HepG2 (cell line): ENCODE measurements at regions not wholly inside any gene's neighbourhood (a gene's known extent, or its start where the extent isn't known, plus 50 kb on each side); places are given as distances from the start of the nearest gene placed in this dataset.

Experiments used
- ATAC-seq: fragments of 200-7000 bp; cut with Tn5 transposase; 3 replicates; pipeline ENCODE4 v1.9.1; 2020; ENCODE audit warnings: mild to moderate bottlenecking, moderate library complexity
- BruUV-seq: library from RNA; stranded (reverse); fragments of 400-500 nt; replicated peaks from 2 replicates; lab custom pipeline; 2021; lab: Mats Ljungman, UMichigan
- CTCF ChIA-PET: fragments of 300-600 bp; formaldehyde crosslinking; extraction: SDS; loops from one replicate; lab custom pipeline; 2021; ENCODE audit warnings: low total read pairs, inconsistent platforms, low intra/inter-chr PET ratio; lab: Yijun Ruan, JAX
- POLR2A ChIA-PET: fragments of 350-600 bp; sonication (Branson Sonifier 250); formaldehyde crosslinking; loops from one replicate; lab custom pipeline; 2020; ENCODE audit warnings: antibody characterized with exemption, inconsistent platforms; lab: Yijun Ruan, JAX
- DNase-seq: peaks from one replicate; pipeline ENCODE4 v3.0.0-alpha.2; 2015; ENCODE audit warnings: low spot score
- FAIRE-seq: peaks from 3 replicates; lab custom pipeline; 2011; peaks lifted over from hg19 to GRCh38; lab: Jason Lieb, UNC
- H2AFZ ChIP-seq: one replicate; pipeline ENCODE4 v1.6.1; 2011; ENCODE audit warnings: low read length, inconsistent platforms
- H3K27ac ChIP-seq: fragments of 300-600 bp; 3 replicates; pipeline ENCODE4 v1.8.0; 2011; ENCODE audit warnings: mixed run types, mild to moderate bottlenecking, mixed read lengths, low read length, inconsistent platforms; ENCODE audit not compliant: insufficient read depth; ENCODE audit errors: extremely low read length
- H3K27me3 ChIP-seq, 2 experiments: fragments of 200-600 bp in 1 of 2; 2 replicates in 1 of 2; 3 replicates in 1 of 2; pipeline versions ENCODE4 v1.6.0 to v1.8.0; 2011; ENCODE audit warnings: low read length in 2 of 2, mild to moderate bottlenecking in 2 of 2, moderate library complexity in 2 of 2, inconsistent platforms in 1 of 2; ENCODE audit not compliant: insufficient read depth in 2 of 2, control insufficient read depth in 1 of 2
- H3K36me3 ChIP-seq, 2 experiments: fragments of 200-600 bp in 1 of 2; replicated peaks in 1 of 2; 2 replicates in 1 of 2; 3 replicates in 1 of 2; pipeline versions ENCODE4 v1.5.1 to v1.8.0; 2011; ENCODE audit warnings: low read length in 2 of 2, inconsistent platforms in 1 of 2; ENCODE audit not compliant: insufficient read depth in 2 of 2, control insufficient read depth in 1 of 2
- H3K4me1 ChIP-seq: 2 replicates; pipeline ENCODE4 v1.5.1; 2012; ENCODE audit warnings: low read length, inconsistent platforms; ENCODE audit not compliant: insufficient read depth
- H3K4me2 ChIP-seq: 2 replicates; pipeline ENCODE4 v1.6.0; 2011; ENCODE audit warnings: low read depth, low read length, inconsistent platforms
- H3K4me3 ChIP-seq, 3 experiments: fragments of 200-600 bp in 1 of 3; sonication (generic), shearing (Covaris generic) in 1 of 3; replicated peaks in 1 of 3; 2 replicates each; pipeline ENCODE4 v1.5.1; 2011 to 2016; ENCODE audit warnings: low read length in 3 of 3, inconsistent platforms in 2 of 3, low read depth in 2 of 3, mild to moderate bottlenecking in 2 of 3, control low read depth in 1 of 3, mixed read lengths in 1 of 3; ENCODE audit not compliant: insufficient read depth in 1 of 3
- H3K79me2 ChIP-seq: one replicate; pipeline ENCODE4 v1.6.1; 2011; ENCODE audit warnings: low read length, inconsistent platforms; ENCODE audit not compliant: insufficient read depth
- H3K9ac ChIP-seq: 2 replicates; pipeline ENCODE4 v1.6.0; 2011; ENCODE audit warnings: mild to moderate bottlenecking, low read depth, low read length, inconsistent platforms; ENCODE audit not compliant: insufficient read depth
- H3K9me3 ChIP-seq: 2 replicates; pipeline ENCODE4 v1.5.1; 2012; ENCODE audit warnings: mild to moderate bottlenecking, low read length
- H4K20me1 ChIP-seq: 2 replicates; pipeline ENCODE4 v1.6.0; 2011; ENCODE audit warnings: inconsistent platforms, mild to moderate bottlenecking, low read length, moderate library complexity; ENCODE audit not compliant: insufficient read depth
- ARNT2 ChIP-seq: sonication (generic); formaldehyde crosslinking; IDR thresholded peaks from 2 replicates; pipeline ENCODE4 v1.8.0; 2022; ENCODE audit warnings: mild to moderate bottlenecking, low read depth, missing genetic modification reagents, moderate library complexity
- HNRNPK ChIP-seq: fragments of 200-400 bp; formaldehyde crosslinking; IDR thresholded peaks from 2 replicates; pipeline ENCODE4 v1.6.1; 2018; ENCODE audit warnings: low read length, low read depth, moderate library complexity, mild to moderate bottlenecking; ENCODE audit not compliant: poor library complexity, severe bottlenecking
- HNRNPLL ChIP-seq: fragments of 200-400 bp; formaldehyde crosslinking; IDR thresholded peaks from 2 replicates; pipeline ENCODE4 v1.6.1; 2017; ENCODE audit warnings: mild to moderate bottlenecking, low read depth, low read length; ENCODE audit not compliant: poor library complexity, severe bottlenecking
- HOXD1 ChIP-seq: sonication (generic); formaldehyde crosslinking; IDR thresholded peaks from 2 replicates; pipeline ENCODE4 v1.5.0; 2020; ENCODE audit warnings: missing genetic modification reagents
- PITX1 ChIP-seq: sonication (generic); formaldehyde crosslinking; IDR thresholded peaks from 2 replicates; pipeline ENCODE4 v1.5.1; 2020; ENCODE audit warnings: mild to moderate bottlenecking, missing genetic modification reagents
- ZFX ChIP-seq: sonication (generic); formaldehyde crosslinking; IDR thresholded peaks from 2 replicates; pipeline ENCODE4 v1.4.0; 2020; ENCODE audit warnings: mild to moderate bottlenecking, low read depth, missing genetic modification reagents, moderate library complexity
- ZNF205 ChIP-seq: IDR thresholded peaks from 2 replicates; pipeline ENCODE4 v1.6.1; 2018; ENCODE audit warnings: missing biosample characterization, missing genetic modification reagents
- ZNF883 ChIP-seq: sonication (generic); formaldehyde crosslinking; IDR thresholded peaks from 2 replicates; pipeline ENCODE4 v1.5.1; 2020; ENCODE audit warnings: mild to moderate bottlenecking, missing genetic modification reagents; ENCODE audit errors: not compliant biosample characterization
- ZSCAN5A ChIP-seq: sonication (generic); formaldehyde crosslinking; IDR thresholded peaks from 2 replicates; pipeline ENCODE4 v1.8.0; 2022; ENCODE audit warnings: mild to moderate bottlenecking, missing genetic modification reagents, borderline replicate concordance
- WGBS: methylation state at CpG from one replicate; pipeline ENCODE4 v1.1.6; 2017; ENCODE audit warnings: low lambda C conversion rate; 5-methylcytosine and 5-hydroxymethylcytosine counted together
- in situ Hi-C: cut with HindIII; loops from 2 replicates; pipeline ENCODE4 v1.10.0; 2017; ENCODE audit warnings: low pct_unique_long_range_greater_than_20kb; ENCODE audit not compliant: extremely low pct_ligation_motif_present
- intact Hi-C: fragments of 100-400 bp; cut with micrococcal nuclease; formaldehyde crosslinking; loops from one replicate; pipeline ENCODE4 v1.10.0; 2022; ENCODE audit not compliant: unreplicated experiment
- TF ChIP-seq, protein P1 (sequence below): sonication (generic); formaldehyde crosslinking; IDR thresholded peaks from 2 replicates; pipeline ENCODE4 v1.4.0; 2020; ENCODE audit warnings: missing genetic modification reagents
- TF ChIP-seq, protein P2 (sequence below): sonication (generic); formaldehyde crosslinking; IDR thresholded peaks from 2 replicates; pipeline ENCODE4 v1.5.0; 2020; ENCODE audit warnings: mild to moderate bottlenecking, missing genetic modification reagents
- TF ChIP-seq, protein P3 (sequence below): sonication (generic); formaldehyde crosslinking; IDR thresholded peaks from 2 replicates; pipeline ENCODE4 v1.5.1; 2020; ENCODE audit warnings: missing genetic modification reagents, mild to moderate bottlenecking, borderline replicate concordance

- Histone ChIP-seq H4K20me1 (no peaks in the 10 kb centered on the region), H3K4me2 (no peak overlapping the region), H3K36me3 (no peaks in the 10 kb centered on the region), H3K4me3 (no peak overlapping the region), H3K9ac (no peak overlapping the region), H3K27ac (no peak overlapping the region), H3K27me3 (peaks cover 0 to 20% of the 10 kb centered on the region in 2 experiments; a peak in 3 of 5 replicates), H3K79me2 (no peaks in the 10 kb centered on the region), H3K9me3 (no peaks in the 10 kb centered on the region), H3K4me1 (no peaks in the 10 kb centered on the region), H2AFZ (no peak overlapping the region)
- ATAC-seq, result no peak
- FAIRE-seq, result no peak
- no peak for DNase-seq
- CTCF ChIA-PET, result no interaction called here
- 20% methylated on average over 18 of the region's 18 CpGs for WGBS
- no peak for TF ChIP-seq HOXD1 (CRISPR knock-in tag)
- TF ChIP-seq, protein P1, sequence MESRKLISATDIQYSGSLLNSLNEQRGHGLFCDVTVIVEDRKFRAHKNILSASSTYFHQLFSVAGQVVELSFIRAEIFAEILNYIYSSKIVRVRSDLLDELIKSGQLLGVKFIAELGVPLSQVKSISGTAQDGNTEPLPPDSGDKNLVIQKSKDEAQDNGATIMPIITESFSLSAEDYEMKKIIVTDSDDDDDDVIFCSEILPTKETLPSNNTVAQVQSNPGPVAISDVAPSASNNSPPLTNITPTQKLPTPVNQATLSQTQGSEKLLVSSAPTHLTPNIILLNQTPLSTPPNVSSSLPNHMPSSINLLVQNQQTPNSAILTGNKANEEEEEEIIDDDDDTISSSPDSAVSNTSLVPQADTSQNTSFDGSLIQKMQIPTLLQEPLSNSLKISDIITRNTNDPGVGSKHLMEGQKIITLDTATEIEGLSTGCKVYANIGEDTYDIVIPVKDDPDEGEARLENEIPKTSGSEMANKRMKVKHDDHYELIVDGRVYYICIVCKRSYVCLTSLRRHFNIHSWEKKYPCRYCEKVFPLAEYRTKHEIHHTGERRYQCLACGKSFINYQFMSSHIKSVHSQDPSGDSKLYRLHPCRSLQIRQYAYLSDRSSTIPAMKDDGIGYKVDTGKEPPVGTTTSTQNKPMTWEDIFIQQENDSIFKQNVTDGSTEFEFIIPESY (CRISPR knock-in tag), result no peak
- TF ChIP-seq HNRNPK, result no peak
- TF ChIP-seq ARNT2 (CRISPR knock-in tag), result no peak
- no peak for TF ChIP-seq ZNF205 (CRISPR knock-in tag)
- TF ChIP-seq, protein P2, sequence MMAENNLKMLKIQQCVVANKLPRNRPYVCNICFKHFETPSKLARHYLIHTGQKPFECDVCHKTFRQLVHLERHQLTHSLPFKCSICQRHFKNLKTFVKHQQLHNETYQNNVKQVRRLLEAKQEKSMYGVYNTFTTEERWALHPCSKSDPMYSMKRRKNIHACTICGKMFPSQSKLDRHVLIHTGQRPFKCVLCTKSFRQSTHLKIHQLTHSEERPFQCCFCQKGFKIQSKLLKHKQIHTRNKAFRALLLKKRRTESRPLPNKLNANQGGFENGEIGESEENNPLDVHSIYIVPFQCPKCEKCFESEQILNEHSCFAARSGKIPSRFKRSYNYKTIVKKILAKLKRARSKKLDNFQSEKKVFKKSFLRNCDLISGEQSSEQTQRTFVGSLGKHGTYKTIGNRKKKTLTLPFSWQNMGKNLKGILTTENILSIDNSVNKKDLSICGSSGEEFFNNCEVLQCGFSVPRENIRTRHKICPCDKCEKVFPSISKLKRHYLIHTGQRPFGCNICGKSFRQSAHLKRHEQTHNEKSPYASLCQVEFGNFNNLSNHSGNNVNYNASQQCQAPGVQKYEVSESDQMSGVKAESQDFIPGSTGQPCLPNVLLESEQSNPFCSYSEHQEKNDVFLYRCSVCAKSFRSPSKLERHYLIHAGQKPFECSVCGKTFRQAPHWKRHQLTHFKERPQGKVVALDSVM (CRISPR knock-in tag), result no peak
- TF ChIP-seq PITX1, result no peak
- no peak for TF ChIP-seq ZFX (CRISPR knock-in tag)
- no peak for TF ChIP-seq HNRNPLL
- TF ChIP-seq ZSCAN5A, result no peak
- TF ChIP-seq, protein P3, sequence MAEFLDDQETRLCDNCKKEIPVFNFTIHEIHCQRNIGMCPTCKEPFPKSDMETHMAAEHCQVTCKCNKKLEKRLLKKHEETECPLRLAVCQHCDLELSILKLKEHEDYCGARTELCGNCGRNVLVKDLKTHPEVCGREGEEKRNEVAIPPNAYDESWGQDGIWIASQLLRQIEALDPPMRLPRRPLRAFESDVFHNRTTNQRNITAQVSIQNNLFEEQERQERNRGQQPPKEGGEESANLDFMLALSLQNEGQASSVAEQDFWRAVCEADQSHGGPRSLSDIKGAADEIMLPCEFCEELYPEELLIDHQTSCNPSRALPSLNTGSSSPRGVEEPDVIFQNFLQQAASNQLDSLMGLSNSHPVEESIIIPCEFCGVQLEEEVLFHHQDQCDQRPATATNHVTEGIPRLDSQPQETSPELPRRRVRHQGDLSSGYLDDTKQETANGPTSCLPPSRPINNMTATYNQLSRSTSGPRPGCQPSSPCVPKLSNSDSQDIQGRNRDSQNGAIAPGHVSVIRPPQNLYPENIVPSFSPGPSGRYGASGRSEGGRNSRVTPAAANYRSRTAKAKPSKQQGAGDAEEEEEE, result no peak
- TF ChIP-seq ZNF883 (CRISPR knock-in tag), result no peak
- intact Hi-C loops, result no loop called here
- in situ Hi-C loops, result no loop called here
- no TSS peak for BruUV-seq
- POLR2A ChIA-PET, result no interaction called here
Measured at GRCh38 chr2:11984316-11985158, 238.1 kb downstream of the LPIN1 start.
